GM21423 (cell line): ENCODE measurements at regions not wholly inside any gene's neighbourhood (a gene's known extent, or its start where the extent isn't known, plus 50 kb on each side); places are given as distances from the start of the nearest gene placed in this dataset.
"Not testable (repeated sequence)": the region's sequence is repeated elsewhere in the genome, so short reads cannot be mapped to it uniquely, and the experiment has no call there.

ENCODE experiments used
- ATAC-seq: cut with Tn5 transposase; IDR thresholded peaks from one replicate; pipeline ENCODE4 v1.9.1; 2021; ENCODE audit warnings: mild to moderate bottlenecking, moderate library complexity; ENCODE audit not compliant: unreplicated experiment

GRCh38 chr7:51644216-51644615 is 327.6 kb upstream of the COBL start:
- no peak for ATAC-seq

- ATAC-seq: no peak
Measured at GRCh38 chr7:51640841-51641240, 324.2 kb upstream of the COBL start.

- no peak for ATAC-seq
Measured at GRCh38 chr7:51639661-51640334, 323.2 kb upstream of the COBL start.

- no peak for ATAC-seq
Measured at GRCh38 chr7:51636503-51636902, 319.9 kb upstream of the COBL start.

GRCh38 chr7:51635775-51636174 is 319.2 kb upstream of the COBL start:
- ATAC-seq: no peak

- no peak for ATAC-seq
Measured at GRCh38 chr7:51634538-51634937, 317.9 kb upstream of the COBL start.

GRCh38 chr7:51634025-51634424 is 317.4 kb upstream of the COBL start:
- ATAC-seq: no peak

GRCh38 chr7:51633596-51633995 is 317.0 kb upstream of the COBL start:
- ATAC-seq: no peak

GRCh38 chr7:51633006-51633405 is 316.4 kb upstream of the COBL start:
- no peak for ATAC-seq

GRCh38 chr7:51630933-51631332 is 314.3 kb upstream of the COBL start:
- no peak for ATAC-seq

- no peak for ATAC-seq
Measured at GRCh38 chr7:51629206-51629605, 312.6 kb upstream of the COBL start.

GRCh38 chr7:51621956-51622355 is 305.3 kb upstream of the COBL start:
- no peak for ATAC-seq

- no peak for ATAC-seq
Measured at GRCh38 chr7:51620706-51621105, 304.1 kb upstream of the COBL start.

- ATAC-seq: no peak
Measured at GRCh38 chr7:51619880-51620279, 303.3 kb upstream of the COBL start.

GRCh38 chr7:51617686-51618085 is 301.1 kb upstream of the COBL start:
- ATAC-seq: no peak

GRCh38 chr7:51613911-51614357 is 297.3 kb upstream of the COBL start:
- no peak for ATAC-seq

- no peak for ATAC-seq
Measured at GRCh38 chr7:51611937-51612336, 295.3 kb upstream of the COBL start.

- no peak for ATAC-seq
Measured at GRCh38 chr7:51607447-51607846, 290.8 kb upstream of the COBL start.

- no peak for ATAC-seq
Measured at GRCh38 chr7:51606601-51607154, 290.1 kb upstream of the COBL start.

GRCh38 chr7:51602376-51602775 is 285.8 kb upstream of the COBL start:
- no peak for ATAC-seq

- no peak for ATAC-seq
Measured at GRCh38 chr7:51601461-51601860, 284.9 kb upstream of the COBL start.

- ATAC-seq: not testable (repeated sequence)
Measured at GRCh38 chr7:51599935-51600334, 283.3 kb upstream of the COBL start.

- no peak for ATAC-seq
Measured at GRCh38 chr7:51593628-51594027, 277.0 kb upstream of the COBL start.
